ENCODE measurements at regions not wholly inside any gene's neighbourhood (a gene's known extent, or its start where the extent isn't known, plus 50 kb on each side); places are given as distances from the start of the nearest gene placed in this dataset.

DNA sequence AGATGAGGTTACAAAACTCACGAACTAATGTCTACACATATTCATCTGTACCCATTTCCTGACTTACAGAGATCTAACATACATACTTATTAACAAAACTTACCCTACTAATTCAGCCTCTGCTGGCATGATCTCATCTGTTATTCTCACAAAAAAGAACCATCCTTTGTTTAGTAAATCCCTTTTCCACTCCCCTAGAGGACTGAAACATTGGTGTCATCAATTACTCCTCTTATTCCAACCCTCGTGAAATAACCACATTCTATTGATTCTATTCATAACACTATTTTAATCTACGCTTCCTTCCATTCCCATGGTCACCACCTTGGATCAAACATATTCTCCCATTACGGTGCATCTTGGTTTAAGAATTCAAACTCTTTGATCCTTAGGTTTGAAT, 505.9 kb downstream of the SI start:
- DNase-seq (ENCODE audit: low spot score), result no peak

GRCh38 chr3:164550857-164551256, 527.4 kb downstream of the SI start:
- no peak for DNase-seq (ENCODE audit: low spot score)

DNA sequence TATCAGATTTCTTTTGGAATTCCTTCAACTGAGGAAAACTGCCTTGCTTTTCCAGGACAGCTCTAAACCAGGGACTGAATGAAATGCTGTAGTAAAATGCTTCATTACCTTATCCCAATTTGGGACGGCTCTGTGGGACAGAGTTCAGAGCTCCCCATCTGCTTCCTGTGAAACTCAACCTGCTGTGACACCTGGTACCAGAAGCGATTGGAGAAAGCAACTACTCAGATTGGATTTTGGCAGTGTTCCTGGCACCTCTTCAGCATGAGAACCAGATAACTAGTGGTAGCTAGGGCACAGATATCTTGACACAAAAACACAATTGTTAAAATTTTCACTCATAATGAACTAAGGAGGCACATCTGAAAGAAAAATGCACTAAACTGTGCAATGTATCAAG, 539.1 kb downstream of the SI start:
- DNase-seq (ENCODE audit: low spot score), result no peak

GRCh38 chr3:164537485-164537884, 540.8 kb downstream of the SI start:
- no peak for DNase-seq (ENCODE audit: low spot score)

DNA sequence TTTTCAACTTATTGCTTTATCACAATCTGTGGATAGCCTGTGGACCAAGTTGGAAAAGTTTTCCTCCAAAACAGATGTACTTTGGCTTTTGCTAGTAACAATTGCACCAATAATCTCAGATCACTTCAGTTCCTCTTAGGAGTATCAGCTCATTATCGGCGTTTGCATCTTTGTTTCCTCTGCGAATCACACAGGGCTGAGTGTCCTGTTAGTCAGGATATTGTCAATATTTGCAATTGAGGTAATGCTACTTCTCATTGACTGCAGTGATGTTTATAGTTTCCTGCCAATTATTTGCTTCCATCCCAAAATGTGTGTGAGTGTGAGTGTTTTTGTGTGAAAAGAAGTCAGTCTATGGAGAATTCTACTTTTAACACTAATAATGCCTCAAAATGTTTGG, 545.0 kb downstream of the SI start:
- no peak for DNase-seq (ENCODE audit: low spot score)

- no peak for DNase-seq (ENCODE audit: low spot score)
Measured at GRCh38 chr3:164526250-164526649, 552.0 kb downstream of the SI start.

DNA sequence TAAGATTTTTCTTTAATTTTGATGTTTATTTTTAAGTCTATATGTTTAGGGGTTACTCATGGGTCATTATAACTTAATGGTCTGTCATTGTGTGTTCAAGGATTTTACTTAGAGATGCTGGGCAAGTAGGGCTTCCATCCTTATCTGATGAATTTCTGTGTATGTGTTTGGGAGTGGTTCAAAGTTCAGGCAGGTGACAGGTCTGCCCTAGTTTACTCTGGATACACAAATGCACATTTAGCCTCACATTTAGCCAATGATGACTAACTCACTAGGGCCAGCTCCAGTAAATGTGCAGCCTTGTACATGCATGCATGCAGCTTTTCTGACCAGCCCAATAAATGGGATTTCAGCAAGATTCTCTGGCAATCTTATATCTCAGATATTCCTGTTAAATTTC, 554.1 kb downstream of the SI start:
- DNase-seq (ENCODE audit: low spot score), result no peak

DNA sequence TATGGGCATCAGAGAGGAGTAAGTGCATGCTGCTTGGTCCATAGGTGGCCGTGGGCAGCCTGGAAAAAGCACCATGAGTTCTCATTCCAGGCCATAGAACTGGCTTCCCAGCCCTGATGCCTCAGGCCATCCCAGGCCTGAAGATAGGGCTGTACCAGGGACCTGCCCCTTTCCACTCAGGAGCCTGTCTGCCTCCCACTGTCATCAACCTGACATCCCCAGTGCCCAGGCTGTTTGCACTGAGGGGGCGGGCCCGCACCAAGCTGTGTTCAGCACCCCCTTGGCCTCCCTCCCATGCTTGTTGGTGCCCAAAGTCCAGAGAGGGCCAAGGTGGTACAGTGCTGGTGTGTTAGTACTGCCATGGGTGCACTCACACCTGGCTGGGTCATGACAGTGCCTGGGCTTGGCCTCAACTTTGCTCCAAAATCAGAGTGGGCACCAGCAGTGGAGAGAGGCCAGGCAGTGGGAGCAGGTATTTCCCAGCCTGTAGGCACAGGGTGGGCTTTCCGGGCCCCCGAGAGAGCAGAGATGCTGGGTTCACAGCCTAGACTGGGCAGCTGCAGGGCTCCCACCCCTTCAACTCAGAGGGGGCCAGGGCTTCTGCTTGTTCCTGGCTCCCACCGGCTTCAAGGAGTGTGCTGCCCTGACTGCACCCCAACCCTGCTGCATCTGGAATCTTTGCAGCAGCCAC, 556.1 kb downstream of the SI start:
- DNase-seq (ENCODE audit: low spot score), result no peak

DNA sequence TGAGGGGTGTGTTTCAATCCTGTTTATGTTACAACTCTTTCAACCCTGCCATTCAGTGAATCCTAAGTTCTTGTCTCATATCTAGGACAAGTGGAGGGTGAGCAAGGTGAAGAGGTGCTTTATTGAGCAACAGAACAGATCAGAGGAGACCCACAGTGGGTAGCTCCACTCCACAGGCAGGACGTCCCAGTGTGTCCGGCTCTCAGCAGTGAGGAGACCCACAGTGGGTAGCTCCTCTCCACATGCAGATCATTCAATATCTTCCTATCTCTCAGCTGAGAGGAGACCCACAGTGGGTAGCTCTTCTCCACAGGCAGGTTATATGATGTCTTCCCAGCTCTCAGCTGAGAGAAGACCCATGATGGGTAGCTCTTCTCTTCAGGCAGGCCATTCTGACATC, 556.7 kb downstream of the SI start:
- DNase-seq (ENCODE audit: low spot score), result no peak

DNA sequence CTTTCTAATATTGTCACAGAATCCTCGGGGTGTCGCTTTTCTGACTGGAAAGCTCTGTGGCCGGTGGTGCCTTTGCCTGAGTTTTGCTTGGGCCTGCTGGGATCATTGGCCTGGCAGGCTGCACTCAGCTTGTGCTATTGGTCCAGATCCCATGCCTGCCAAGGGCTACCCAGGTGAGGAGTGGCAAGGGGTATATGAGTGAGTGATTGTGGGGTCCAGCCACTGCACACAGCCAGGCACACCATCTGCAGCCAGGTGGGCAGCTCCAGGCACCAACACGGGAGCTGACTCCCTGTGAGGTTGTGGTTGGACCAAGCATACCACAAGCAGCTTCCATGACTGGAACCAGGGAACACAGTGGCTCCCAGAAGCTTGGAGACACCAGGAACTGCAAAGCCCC, 557.2 kb downstream of the SI start:
- DNase-seq (ENCODE audit: low spot score), result no peak

DNA sequence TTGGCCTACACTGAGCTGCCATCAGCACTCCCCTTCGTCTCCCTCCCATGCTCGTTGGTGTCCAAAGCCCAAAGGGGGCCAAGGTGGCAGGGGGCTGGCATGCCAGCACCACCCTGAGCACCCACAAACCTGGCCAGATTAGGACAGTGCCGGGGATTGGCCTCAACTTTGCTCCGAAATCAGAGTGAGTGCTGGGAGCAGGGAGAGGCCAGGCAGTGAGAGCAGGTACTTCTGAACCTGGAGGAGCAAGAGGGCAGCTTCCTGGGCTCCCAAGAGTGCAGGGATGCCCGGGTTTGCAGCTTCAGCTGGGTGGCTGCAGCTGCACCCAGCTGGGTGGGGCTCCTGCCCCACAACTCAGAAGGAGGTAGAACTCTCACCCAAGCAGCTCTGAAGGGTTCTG, 563.0 kb downstream of the SI start:
- no peak for DNase-seq (ENCODE audit: low spot score)

GRCh38 chr3:164514576-164514975, 563.7 kb downstream of the SI start:
- DNase-seq (ENCODE audit: low spot score), result no peak

DNA sequence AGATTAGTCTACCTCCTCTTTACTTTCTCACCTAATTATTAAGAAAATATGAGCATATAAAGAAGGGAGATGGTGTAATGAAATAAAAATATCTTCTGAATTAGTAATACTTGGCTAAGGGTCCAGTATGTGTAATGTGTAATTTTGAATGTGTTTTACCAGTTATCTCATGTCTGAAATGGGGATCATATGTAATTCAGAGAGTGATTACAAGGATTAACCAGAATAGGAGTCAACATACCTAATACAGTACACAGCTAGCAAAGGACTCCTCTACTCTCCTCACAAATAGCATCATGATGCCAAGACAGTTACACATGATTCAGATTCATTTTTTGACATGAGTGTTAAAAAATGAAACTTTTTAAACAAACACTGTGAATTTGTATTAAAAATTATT, 570.4 kb downstream of the SI start:
- no peak for DNase-seq (ENCODE audit: low spot score)

- DNase-seq (ENCODE audit: low spot score), result no peak
Measured at GRCh38 chr3:164498917-164499316, 579.4 kb downstream of the SI start.

- no peak for DNase-seq (ENCODE audit: low spot score)
Measured at GRCh38 chr3:164488893-164489292, 589.4 kb downstream of the SI start.

GRCh38 chr3:164486150-164486549, 592.1 kb downstream of the SI start:
- DNase-seq (ENCODE audit: low spot score), result peak; percentile 10

DNA sequence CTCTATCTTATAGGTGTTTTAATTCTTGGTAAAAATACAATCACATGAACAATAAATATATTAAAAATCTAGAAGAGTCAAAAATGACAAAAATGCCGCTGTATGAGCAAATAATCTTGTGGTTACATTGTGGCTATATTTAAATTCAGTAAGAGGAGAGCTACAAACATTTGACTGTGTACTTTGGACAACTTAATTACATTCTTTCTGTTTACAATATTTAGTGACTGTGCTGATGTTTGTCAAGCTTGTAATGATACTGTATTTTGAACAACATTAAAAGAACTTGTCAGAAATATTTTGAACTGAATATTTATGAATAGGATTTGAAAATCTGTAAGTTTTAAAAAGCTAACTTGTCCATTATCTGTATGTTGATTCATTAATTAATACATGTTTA, 598.3 kb downstream of the SI start:
- no peak for DNase-seq (ENCODE audit: low spot score)

DNA sequence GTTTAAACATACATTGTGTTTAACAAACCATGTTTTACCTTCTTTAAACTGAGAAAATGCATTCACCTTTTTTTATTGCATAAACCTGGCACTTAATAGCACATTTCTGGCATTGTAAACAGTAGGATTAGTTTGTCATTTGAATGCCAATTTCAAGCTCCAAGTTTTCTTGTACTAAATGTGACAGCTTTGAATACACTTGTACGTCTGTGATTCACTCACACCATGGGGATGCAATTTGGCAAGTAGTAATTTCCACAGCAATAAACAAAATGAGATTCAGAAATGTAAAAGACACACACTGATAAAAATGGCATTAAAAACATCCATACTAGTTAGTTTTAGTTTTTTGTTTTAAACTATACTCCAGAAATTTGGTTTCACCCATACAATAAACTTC, 598.9 kb downstream of the SI start:
- DNase-seq (ENCODE audit: low spot score), result no peak

GRCh38 chr3:164478323-164478722, 600.0 kb downstream of the SI start:
- DNase-seq (ENCODE audit: low spot score), result no peak

- no peak for DNase-seq (ENCODE audit: low spot score)
Measured at GRCh38 chr3:164477403-164477802, 600.9 kb downstream of the SI start.

DNA sequence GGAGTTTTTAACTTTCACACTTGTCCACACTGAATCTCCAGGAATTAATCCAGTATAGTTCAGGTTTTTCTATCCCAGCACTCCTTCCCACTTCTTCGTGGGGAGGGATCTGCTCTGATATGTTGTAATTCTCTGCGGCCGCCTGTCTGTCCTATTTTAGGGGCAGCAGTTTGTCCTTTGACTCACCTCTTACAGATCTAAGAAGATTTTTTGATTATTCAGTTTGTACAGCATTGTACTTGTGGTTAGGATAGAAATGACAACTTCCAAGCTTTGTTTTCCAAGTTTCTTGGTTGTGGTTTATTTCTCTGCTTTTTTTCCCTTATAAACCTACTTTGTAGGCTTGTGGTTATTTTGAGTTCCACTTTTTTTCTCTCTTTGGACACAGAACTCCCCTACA, 601.7 kb downstream of the SI start:
- DNase-seq (ENCODE audit: low spot score), result peak; percentile 10

GRCh38 chr3:164470471-164470870, 607.8 kb downstream of the SI start:
- DNase-seq (ENCODE audit: low spot score), result no peak

- DNase-seq (ENCODE audit: low spot score), result no peak
Measured at GRCh38 chr3:164468055-164468454, 610.2 kb downstream of the SI start.

DNA sequence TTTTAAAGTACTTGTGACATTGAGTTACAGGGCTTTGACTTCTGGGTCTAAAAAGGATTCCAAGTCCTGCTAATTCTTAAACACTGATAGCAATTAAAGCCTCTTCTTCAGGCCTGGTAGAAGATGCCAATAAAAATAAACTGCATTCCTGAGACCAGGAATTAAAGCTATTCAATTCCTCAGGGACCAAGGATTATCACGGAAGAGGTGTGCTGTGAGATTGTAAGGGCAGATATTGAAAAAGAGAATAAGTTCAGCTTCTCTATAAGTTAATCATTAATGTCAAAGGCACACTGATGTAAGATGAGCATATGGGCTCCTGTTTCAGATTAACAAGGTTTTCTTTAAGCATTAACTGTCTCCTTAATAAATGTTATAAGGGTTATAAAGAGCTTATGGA, 611.3 kb downstream of the SI start:
- DNase-seq (ENCODE audit: low spot score), result no peak

GRCh38 chr3:164465172-164465571, 613.1 kb downstream of the SI start:
- peak; percentile 73 for DNase-seq (ENCODE audit: low spot score)
